ENCODE measurements at regions not wholly inside any gene's neighbourhood (a gene's known extent, or its start where the extent isn't known, plus 50 kb on each side); places are given as distances from the start of the nearest gene placed in this dataset.
"Not testable (repeated sequence)": the region's sequence is repeated elsewhere in the genome, so short reads cannot be mapped to it uniquely, and the experiment has no call there.

DNA sequence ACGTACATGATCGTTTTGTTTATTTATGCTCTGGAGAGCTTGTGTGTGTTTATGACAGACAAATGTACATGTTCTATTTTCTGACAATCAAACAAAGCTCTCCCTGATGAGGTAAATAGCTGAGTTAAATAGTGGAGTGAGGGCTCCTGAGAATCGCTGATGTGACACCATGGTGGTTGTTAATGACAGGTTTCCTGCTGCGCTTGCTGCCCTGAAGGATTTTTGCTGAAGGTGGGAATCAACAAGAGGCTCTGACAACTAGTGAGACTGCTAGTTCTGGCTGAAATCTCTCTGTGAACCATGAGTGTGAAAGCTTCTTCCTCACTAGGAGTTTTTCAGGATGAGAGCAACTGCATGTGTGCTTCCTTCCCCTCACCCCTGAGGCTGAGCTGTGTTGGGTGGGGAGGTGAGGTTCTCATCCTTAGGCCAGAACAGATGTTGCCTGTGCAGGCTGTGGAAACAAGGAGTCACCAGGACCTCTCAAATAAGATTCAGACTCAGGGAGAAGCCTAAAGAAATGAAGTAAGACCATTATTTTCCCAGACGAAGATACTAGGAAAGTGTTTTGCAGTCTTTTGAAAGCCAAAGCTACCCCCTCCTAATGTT is 173.4 kb upstream of the JADE1 start:
- Mint-ChIP-seq H3K27ac (peak overlapping the region in 1 of 6 donors; percentile 37), H3K27me3 (peaks cover 0 to 6% (median 0%) of the 10 kb centered on the region in 3 donors), H3K36me3 (no peaks in the 10 kb centered on the region), H3K4me1 (no peaks in the 10 kb centered on the region), H3K4me3 (no peak overlapping the region), H3K9me3 (no peaks in the 10 kb centered on the region)
- DNase-seq (no peak), ATAC-seq (ENCODE audit: low read depth in 2 of 2) (no peak)

GRCh38 chr4:128635141-128635954 is 174.2 kb upstream of the JADE1 start:
- no peak overlapping the region for H3K27ac Mint-ChIP-seq
- H3K4me3 Mint-ChIP-seq: no peak overlapping the region
- H3K36me3 Mint-ChIP-seq: no peaks in the 10 kb centered on the region
- DNase-seq: no peak
- H3K4me1 Mint-ChIP-seq: no peaks in the 10 kb centered on the region
- no peak for ATAC-seq (ENCODE audit: low read depth in 2 of 2)
- peaks cover 0 to 6% (median 0%) of the 10 kb centered on the region in 3 donors for H3K27me3 Mint-ChIP-seq
- no peaks in the 10 kb centered on the region for H3K9me3 Mint-ChIP-seq

- Mint-ChIP-seq H3K36me3 (no peaks in the 10 kb centered on the region), H3K9me3 (no peaks in the 10 kb centered on the region), H3K27me3 (peaks cover 0 to 6% (median 6%) of the 10 kb centered on the region in 3 donors), H3K4me3 (no peak overlapping the region), H3K4me1 (no peaks in the 10 kb centered on the region), H3K27ac (no peak overlapping the region)
- ATAC-seq (ENCODE audit: low read depth in 2 of 2) (no peak), DNase-seq (no peak)
Measured at GRCh38 chr4:128633067-128633466, 176.4 kb upstream of the JADE1 start.

DNA sequence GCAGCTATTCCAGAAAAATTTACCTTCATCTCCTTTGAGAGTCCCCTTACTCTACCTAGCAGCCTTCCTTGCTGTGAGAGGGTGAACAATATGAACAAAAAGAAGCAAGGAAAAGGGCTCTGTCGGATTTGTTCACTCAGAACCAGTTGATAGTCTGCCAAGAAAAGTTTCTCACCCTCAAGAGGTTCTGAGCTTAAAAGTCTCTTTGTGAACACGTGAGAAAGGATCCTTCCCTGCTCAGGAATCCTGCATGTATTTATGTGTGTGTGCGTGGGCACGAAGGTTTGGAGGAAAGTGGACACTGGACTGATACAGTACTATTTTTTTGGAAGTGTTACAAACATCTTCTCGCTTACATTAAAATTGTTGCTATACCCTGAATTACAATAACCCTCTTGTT is 178.6 kb upstream of the JADE1 start:
- DNase-seq (no peak), ATAC-seq (ENCODE audit: low read depth in 2 of 2) (no peak)
- Mint-ChIP-seq H3K27me3 (peaks cover 0 to 6% (median 6%) of the 10 kb centered on the region in 3 donors), H3K4me3 (no peak overlapping the region), H3K36me3 (no peaks in the 10 kb centered on the region), H3K4me1 (no peaks in the 10 kb centered on the region), H3K9me3 (peaks cover 0 to 2% (median 0%) of the 10 kb centered on the region in 7 donors), H3K27ac (no peak overlapping the region)

DNA sequence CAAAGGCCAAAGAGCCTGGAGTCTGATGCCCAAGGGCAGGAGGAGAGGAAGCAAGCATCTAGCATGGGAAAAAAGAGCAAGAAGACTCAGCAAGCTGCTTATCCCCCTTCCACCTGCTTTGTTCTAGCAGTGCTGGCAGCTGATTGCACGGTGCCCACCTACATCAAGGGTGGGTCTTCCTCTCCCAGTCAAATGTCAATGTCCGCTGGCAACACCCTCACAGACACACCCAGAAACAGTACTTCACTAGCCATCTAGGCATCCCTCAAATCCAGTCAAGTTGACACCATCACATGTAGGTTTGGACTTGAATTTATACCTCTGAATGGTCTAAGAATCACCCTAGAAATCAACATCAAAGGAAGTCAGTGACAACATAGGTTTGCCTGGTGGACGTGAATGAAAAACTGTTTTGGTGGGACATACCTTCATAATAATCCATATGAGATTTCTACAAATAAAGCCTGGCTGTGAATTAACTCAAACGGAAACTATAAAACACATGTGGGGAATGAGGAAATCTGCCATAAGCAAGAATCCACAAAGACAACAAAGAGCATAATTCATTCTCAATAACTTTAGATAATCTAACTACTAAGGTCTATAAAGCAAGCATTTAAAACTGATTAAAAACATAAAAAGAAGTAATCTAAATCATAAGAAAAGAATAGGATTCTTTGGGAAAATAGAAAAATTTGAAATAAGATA is 185.8 kb upstream of the JADE1 start:
- DNase-seq: no peak
- no peak overlapping the region for H3K4me3 Mint-ChIP-seq
- H3K4me1 Mint-ChIP-seq: no peaks in the 10 kb centered on the region
- peaks cover 0 to 19% (median 7%) of the 10 kb centered on the region in 7 donors for H3K9me3 Mint-ChIP-seq
- no peak for ATAC-seq (ENCODE audit: low read depth in 2 of 2)
- H3K36me3 Mint-ChIP-seq: peaks cover 0 to 6% of the 10 kb centered on the region in 2 donors
- no peaks in the 10 kb centered on the region for H3K27me3 Mint-ChIP-seq
- H3K27ac Mint-ChIP-seq: no peak overlapping the region

- H3K27ac Mint-ChIP-seq; H3K4me1 Mint-ChIP-seq; H3K4me3 Mint-ChIP-seq; H3K36me3 Mint-ChIP-seq; ATAC-seq (ENCODE audit: low read depth in 2 of 2); H3K27me3 Mint-ChIP-seq; DNase-seq: not testable (repeated sequence)
- peaks cover 0 to 26% (median 9%) of the 10 kb centered on the region in 7 donors for H3K9me3 Mint-ChIP-seq
Measured at GRCh38 chr4:128620279-128620965, 189.1 kb upstream of the JADE1 start.

DNA sequence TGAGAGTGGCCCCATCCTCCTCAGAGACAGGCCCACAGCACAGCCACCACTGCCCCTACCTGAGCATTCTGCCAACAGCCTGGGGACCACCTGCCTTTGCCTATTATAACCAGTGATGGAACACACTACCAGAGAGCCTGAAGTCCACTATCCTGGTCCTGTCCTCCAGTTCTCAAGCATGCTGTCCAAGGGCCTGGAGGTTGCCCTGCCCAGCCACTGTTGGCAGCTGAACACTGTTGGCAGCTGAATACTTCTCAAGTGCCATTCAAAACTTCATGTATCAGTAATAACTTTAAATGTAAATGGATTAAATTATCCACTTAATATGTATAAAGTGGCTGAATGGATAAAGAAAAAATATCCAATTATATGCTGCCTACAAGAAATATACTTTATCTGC is 194.3 kb upstream of the JADE1 start:
- Mint-ChIP-seq H3K4me1 (no peaks in the 10 kb centered on the region), H3K4me3 (no peak overlapping the region), H3K27ac (peak overlapping the region in 1 of 6 donors; percentile 42), H3K36me3 (peaks cover 0 to 6% of the 10 kb centered on the region in 2 donors), H3K9me3 (peaks cover 0 to 22% (median 6%) of the 10 kb centered on the region in 7 donors), H3K27me3 (peaks cover 0 to 11% (median 0%) of the 10 kb centered on the region in 3 donors)
- ATAC-seq (ENCODE audit: low read depth in 2 of 2) (no peak), DNase-seq (no peak)

DNA sequence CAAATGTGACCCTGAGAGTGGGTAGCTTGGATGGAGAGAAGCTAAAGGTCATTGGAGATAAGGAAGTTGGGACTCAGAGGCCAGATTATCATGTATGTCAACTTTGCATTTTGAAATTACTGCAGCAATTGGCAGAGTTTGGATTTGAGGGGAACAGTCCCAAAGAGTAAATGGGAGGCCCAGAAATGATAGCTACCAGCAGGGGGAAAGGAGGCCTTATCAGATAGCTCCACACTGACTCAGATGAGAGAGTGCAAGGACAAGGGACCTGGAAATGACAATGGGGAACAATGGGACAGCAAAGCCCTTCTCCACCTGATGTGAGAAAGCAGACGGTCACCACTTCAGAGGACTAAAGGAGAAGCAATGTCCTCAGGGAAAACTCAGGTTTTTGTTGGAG is 201.5 kb upstream of the JADE1 start:
- Mint-ChIP-seq H3K4me1 (peaks cover 0 to 3% (median 0%) of the 10 kb centered on the region in 3 donors), H3K9me3 (peaks cover 0 to 3% (median 0%) of the 10 kb centered on the region in 7 donors)

GRCh38 chr4:128606173-128606572 is 203.3 kb upstream of the JADE1 start:
- peaks cover 5 to 14% (median 8%) of the 10 kb centered on the region in 3 donors for H3K27me3 Mint-ChIP-seq
- ATAC-seq (ENCODE audit: low read depth in 2 of 2): no peak
- no peak overlapping the region for H3K4me3 Mint-ChIP-seq
- H3K9me3 Mint-ChIP-seq: peaks cover 0 to 3% (median 0%) of the 10 kb centered on the region in 7 donors
- no peak overlapping the region for H3K27ac Mint-ChIP-seq
- no peak for DNase-seq
- H3K4me1 Mint-ChIP-seq: peaks cover 0 to 3% (median 0%) of the 10 kb centered on the region in 3 donors
- H3K36me3 Mint-ChIP-seq: no peaks in the 10 kb centered on the region

More for the DNA sequence above, 201.5 kb upstream of the JADE1 start:
- no peak for ATAC-seq (ENCODE audit: low read depth in 2 of 2)
- no peak for DNase-seq
- Mint-ChIP-seq H3K27me3 (peaks cover 5 to 11% (median 8%) of the 10 kb centered on the region in 3 donors), H3K36me3 (no peaks in the 10 kb centered on the region), H3K27ac (no peak overlapping the region), H3K4me3 (no peak overlapping the region)

GRCh38 chr4:128604840-128605239 is 204.7 kb upstream of the JADE1 start:
- DNase-seq (no peak), ATAC-seq (ENCODE audit: low read depth in 2 of 2) (no peak)
- Mint-ChIP-seq H3K4me1 (peaks cover 0 to 3% (median 0%) of the 10 kb centered on the region in 3 donors), H3K27ac (no peak overlapping the region), H3K36me3 (no peaks in the 10 kb centered on the region), H3K4me3 (no peak overlapping the region), H3K27me3 (peaks cover 7 to 19% (median 10%) of the 10 kb centered on the region in 3 donors), H3K9me3 (peaks cover 0 to 3% (median 0%) of the 10 kb centered on the region in 7 donors)

DNA sequence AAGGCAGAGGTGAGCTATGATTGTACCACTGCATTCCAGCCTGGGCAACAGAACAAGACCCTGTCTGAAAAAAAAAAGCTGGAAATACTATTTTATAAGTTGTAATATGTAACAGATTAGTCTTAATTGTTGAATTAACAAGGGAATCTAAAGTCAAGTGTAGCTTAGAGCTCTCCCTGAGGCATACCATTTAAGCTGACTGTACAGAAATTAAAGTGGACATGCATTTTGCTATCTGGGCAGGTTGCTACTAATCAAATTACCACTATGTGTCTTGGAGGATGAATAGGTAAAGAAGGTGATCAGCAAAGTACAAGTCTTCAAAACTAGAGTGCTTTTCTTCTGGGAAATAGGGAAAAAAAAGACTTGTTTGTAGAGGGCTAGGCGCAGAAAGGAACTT is 205.3 kb upstream of the JADE1 start:
- Mint-ChIP-seq H3K4me3 (no peak overlapping the region), H3K27me3 (peaks cover 11 to 19% (median 12%) of the 10 kb centered on the region in 3 donors), H3K9me3 (peaks cover 0 to 3% (median 0%) of the 10 kb centered on the region in 7 donors), H3K36me3 (no peaks in the 10 kb centered on the region), H3K27ac (no peak overlapping the region), H3K4me1 (peaks cover 0 to 3% (median 0%) of the 10 kb centered on the region in 3 donors)
- DNase-seq: no peak
- ATAC-seq (ENCODE audit: low read depth in 2 of 2): no peak

GRCh38 chr4:128603081-128603480 is 206.4 kb upstream of the JADE1 start:
- Mint-ChIP-seq H3K27ac (no peak overlapping the region), H3K4me3 (no peak overlapping the region), H3K4me1 (peaks cover 0 to 3% (median 0%) of the 10 kb centered on the region in 3 donors), H3K9me3 (peaks cover 0 to 3% (median 0%) of the 10 kb centered on the region in 7 donors), H3K27me3 (peaks cover 14 to 28% (median 14%) of the 10 kb centered on the region in 3 donors), H3K36me3 (no peaks in the 10 kb centered on the region)
- no peak for DNase-seq
- ATAC-seq (ENCODE audit: low read depth in 2 of 2): no peak
